Endothelial cell of umbilical vein (primary cell): ENCODE measurements at regions not wholly inside any gene's neighbourhood (a gene's known extent, or its start where the extent isn't known, plus 50 kb on each side); places are given as distances from the start of the nearest gene placed in this dataset.

Source experiments
- CTCF ChIP-seq, 2 donors: IDR thresholded peaks; 1 replicate in 1 of 2; 2 replicates in 1 of 2; pipeline ENCODE4 v1.5.1; 2011; ENCODE audit warnings: low read length in 2 of 2, mild to moderate bottlenecking in 2 of 2, moderate library complexity in 2 of 2, control low read depth in 1 of 2, inconsistent platforms in 1 of 2, low read depth in 1 of 2; ENCODE audit not compliant: insufficient read depth in 1 of 2; ENCODE audit errors: extremely low read depth in 1 of 2
- EZH2 ChIP-seq: IDR thresholded peaks from 2 replicates; pipeline ENCODE4 v1.6.1; 2012; ENCODE audit warnings: borderline replicate concordance, low read depth, mild to moderate bottlenecking, moderate library complexity, low read length, inconsistent platforms; ENCODE audit not compliant: severe bottlenecking
- JUN ChIP-seq: IDR thresholded peaks from 2 replicates; pipeline ENCODE4 v1.6.1; 2011; ENCODE audit warnings: borderline replicate concordance, low read depth; ENCODE audit not compliant: insufficient read length, insufficient read depth
- MAX ChIP-seq: IDR thresholded peaks from 2 replicates; pipeline ENCODE4 v1.6.1; 2011; ENCODE audit not compliant: insufficient read depth, insufficient read length
- MYC ChIP-seq: IDR thresholded peaks from one replicate; pipeline ENCODE4 v1.6.1; 2011; ENCODE audit warnings: mild to moderate bottlenecking, low read depth, low read length
- POLR2A ChIP-seq: IDR thresholded peaks from 2 replicates; pipeline ENCODE4 v1.6.1; 2012; ENCODE audit warnings: low read depth, mild to moderate bottlenecking, control low read depth, low read length
- POLR2AphosphoS5 ChIP-seq: IDR thresholded peaks from 2 replicates; pipeline ENCODE4 v1.6.1; 2012; ENCODE audit warnings: low read depth, mild to moderate bottlenecking, control low read depth, low read length, moderate library complexity; ENCODE audit not compliant: insufficient read depth

- TF ChIP-seq POLR2AphosphoS5 (no peak), CTCF (IDR thresholded peaks at IDR 0.05; ENCODE audit: extremely low read depth in 1 of 2, insufficient read depth in 1 of 2, low read depth in 1 of 2, low read length in 2 of 2) (no peak), POLR2A (no peak), EZH2 (no peak), MYC (no peak), MAX (no peak), JUN (no peak)
These were observed 262.7 kb downstream of the CYRIA start for GRCh38 chr2:16402891-16403290.
